ENCODE measurements at regions not wholly inside any gene's neighbourhood (a gene's known extent, or its start where the extent isn't known, plus 50 kb on each side); places are given as distances from the start of the nearest gene placed in this dataset.

DNA sequence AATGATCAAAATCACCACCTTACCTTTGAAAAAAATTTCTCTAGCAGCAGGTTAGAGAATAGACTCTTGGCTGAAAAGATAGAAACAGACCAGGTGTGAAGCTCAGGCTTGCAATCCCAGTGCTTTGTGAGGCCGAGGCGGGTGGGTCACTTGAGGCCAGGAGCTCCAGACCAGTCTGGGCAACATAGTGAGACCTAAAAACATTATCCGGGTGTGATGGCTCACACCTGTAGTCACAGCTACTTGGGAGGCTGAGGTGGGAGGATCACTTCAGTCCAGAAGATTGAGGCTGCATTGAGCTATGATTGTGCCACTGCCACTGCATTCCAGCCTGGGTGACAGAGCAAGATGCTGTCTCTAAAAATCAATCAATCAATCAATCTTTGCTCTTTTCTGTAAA, 105.3 kb upstream of the TBX3 start:
- WGBS (ENCODE audit: insufficient coverage, low coverage, missing lambda C conversion rate), result 0% methylated on average over 3 of the region's 3 CpGs
- POLR2A ChIA-PET, result interaction anchor here (0.6 kb wide), 1 partner anchor 817 kb away, joined by 3 read pairs; no protein-coding TSS in a partner anchor
- FAIRE-seq, result no peak
- TF ChIP-seq ZNF282 (CRISPR knock-in tag; IDR thresholded peaks at IDR 0.05), result no peak
- TF ChIP-seq USF2 (CRISPR knock-in tag; IDR thresholded peaks at IDR 0.05), result no peak
- no peak for TF ChIP-seq SREBF2 (CRISPR knock-in tag; IDR thresholded peaks at IDR 0.05)
- no peak for TF ChIP-seq ASH1L (IDR thresholded peaks at IDR 0.05; ENCODE audit: borderline replicate concordance, low read depth, partially characterized antibody)
- TF ChIP-seq CBX1 (IDR thresholded peaks at IDR 0.05; ENCODE audit: low read depth), result no peak
- no peak for TF ChIP-seq PTRF (tag; IDR thresholded peaks at IDR 0.05)
- TF ChIP-seq ZNF24 (IDR thresholded peaks at IDR 0.05), result no peak
- no peak for TF ChIP-seq MGA (IDR thresholded peaks at IDR 0.05)
- no peak for TF ChIP-seq ZC3H4 (CRISPR knock-in tag; IDR thresholded peaks at IDR 0.05; ENCODE audit: borderline replicate concordance)
- TF ChIP-seq MYBL2 (IDR thresholded peaks at IDR 0.05; ENCODE audit: low read depth), result no peak
- TF ChIP-seq MYBL2 (CRISPR knock-in tag; IDR thresholded peaks at IDR 0.05; ENCODE audit: borderline replicate concordance), result no peak
- no peak for TF ChIP-seq PPARD (CRISPR knock-in tag; IDR thresholded peaks at IDR 0.05)
- no peak for TF ChIP-seq NR2C1 (IDR thresholded peaks at IDR 0.05)
- TF ChIP-seq NR2C1 (tag; IDR thresholded peaks at IDR 0.05), result no peak

More for the DNA sequence above, 105.3 kb upstream of the TBX3 start:
- H3K9me3 ChIP-seq (replicated peaks; ENCODE audit: control insufficient read depth, insufficient read depth, low read depth, low read length), result no peaks in the 10 kb centered on the region
- intact Hi-C loops (cut with micrococcal nuclease) (no loop called here), in situ Hi-C loops (cut with MboI) (no loop called here)
- no peak for DNase-seq (ENCODE audit: extremely low read depth in 1 of 4, low spot score in 3 of 4)
- no TSS peak for BruUV-seq (replicated peaks)
- no peak overlapping the region for H3K4me3 ChIP-seq
- H3K4me1 ChIP-seq (replicated peaks in 1 of 2; ENCODE audit: control insufficient read depth in 2 of 2, insufficient read depth in 2 of 2, low read length in 2 of 2), result no peaks in the 10 kb centered on the region
- H3K27me3 ChIP-seq (ENCODE audit: control insufficient read depth in 2 of 2, insufficient read depth in 2 of 2, low read length in 2 of 2), result no peaks in the 10 kb centered on the region; a peak in 1 of 5 replicates
- H2AFZ ChIP-seq (ENCODE audit: low read depth, low read length), result no peak overlapping the region
- no peak overlapping the region for H3K4me2 ChIP-seq (ENCODE audit: insufficient read depth, low read length)
- H3K36me3 ChIP-seq (ENCODE audit: control insufficient read depth, insufficient read depth, low read length), result no peaks in the 10 kb centered on the region
- H3K9ac ChIP-seq (ENCODE audit: insufficient read depth in 1 of 2, low read depth in 2 of 2, low read length in 2 of 2), result no peak overlapping the region
- no peak overlapping the region for H3K27ac ChIP-seq (ENCODE audit: extremely low read depth, low read depth, low read length)
- ATAC-seq, result no peak
- CTCF ChIA-PET (ENCODE audit: low intra/inter-chr PET ratio), result no interaction called here
- no peaks in the 10 kb centered on the region for H4K20me1 ChIP-seq (replicated peaks; ENCODE audit: control insufficient read depth, insufficient read depth, low read length)
- H3K9me1 ChIP-seq (ENCODE audit: control insufficient read depth, insufficient read depth, low read length), result no peaks in the 10 kb centered on the region
- H3K79me2 ChIP-seq (ENCODE audit: control insufficient read depth, insufficient read depth, low read length), result no peaks in the 10 kb centered on the region

Data from K562 (cell line).